ENCODE measurements at regions not wholly inside any gene's neighbourhood (a gene's known extent, or its start where the extent isn't known, plus 50 kb on each side); places are given as distances from the start of the nearest gene placed in this dataset.

DNA sequence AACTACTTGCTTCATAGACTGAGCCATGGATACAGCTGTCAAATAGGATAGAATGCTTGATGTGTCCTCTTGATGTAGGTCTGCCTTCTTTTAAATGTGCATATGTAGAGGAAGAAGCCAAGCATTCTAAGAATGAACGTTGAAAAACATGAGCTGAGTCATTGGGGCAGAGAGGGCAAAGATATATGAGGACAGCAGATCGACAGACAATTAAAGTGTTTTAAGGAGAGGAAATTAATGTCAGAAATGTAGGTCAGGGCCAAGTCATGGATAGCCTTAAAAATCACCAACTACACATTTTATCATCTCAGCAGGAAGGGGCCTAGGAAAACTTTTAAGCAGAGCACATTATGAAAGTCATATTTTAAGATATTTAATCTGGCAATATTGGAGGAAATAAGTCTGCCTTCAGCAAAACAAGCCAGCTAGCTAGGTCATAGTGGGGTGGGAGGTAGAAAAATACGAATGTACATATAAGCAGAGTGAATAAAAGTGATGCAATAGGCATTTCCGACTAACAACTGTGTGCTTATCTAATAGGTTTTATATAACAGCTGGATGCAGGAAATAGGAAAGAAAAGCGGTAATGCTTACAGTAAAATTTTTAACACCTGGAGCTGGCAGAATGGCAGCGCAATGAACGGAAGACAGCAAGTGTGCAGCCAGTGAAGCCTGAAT is 638.3 kb upstream of the TPK1 start:
- H3K4me2 ChIP-seq (ENCODE audit: insufficient read depth, low read length), result no peak overlapping the region
- H3K9me1 ChIP-seq (replicated peaks; ENCODE audit: control insufficient read depth, extremely low read depth, insufficient read depth, low read length), result no peaks in the 10 kb centered on the region
- no peak overlapping the region for H3K9ac ChIP-seq (replicated peaks; ENCODE audit: extremely low read depth, insufficient read depth, low read length)
- no peaks in the 10 kb centered on the region for H3K4me1 ChIP-seq (ENCODE audit: control insufficient read depth, extremely low read depth, insufficient read depth, low read length)
- H3K36me3 ChIP-seq (ENCODE audit: control insufficient read depth in 2 of 2, extremely low read depth in 1 of 2, insufficient read depth in 2 of 2, low read length in 2 of 2), result no peaks in the 10 kb centered on the region
- H3K27me3 ChIP-seq (ENCODE audit: control insufficient read depth in 2 of 2, insufficient read depth in 2 of 2, low read length in 2 of 2), result no peaks in the 10 kb centered on the region
- no peak for FAIRE-seq
- DNase-seq (ENCODE audit: low read depth, low spot score), result no peak
- BruUV-seq (replicated peaks), result no TSS peak
- POLR2A ChIA-PET, result no interaction called here
- TF ChIP-seq FOS (IDR thresholded peaks at IDR 0.05; ENCODE audit: borderline replicate concordance, insufficient read depth, low read length) (no peak), POLR2AphosphoS5 (IDR thresholded peaks at IDR 0.05; ENCODE audit: insufficient read depth, low read depth, low read length) (no peak), MYC (IDR thresholded peaks at IDR 0.05; ENCODE audit: low read depth, low read length) (no peak), GATA2 (IDR thresholded peaks at IDR 0.05; ENCODE audit: insufficient read depth, insufficient read length, low read depth, low read length) (no peak), POLR2A (IDR thresholded peaks at IDR 0.05; ENCODE audit: low read depth, low read length) (no peak), JUN (IDR thresholded peaks at IDR 0.05; ENCODE audit: borderline replicate concordance, insufficient read depth, insufficient read length, low read depth) (no peak), EZH2 (IDR thresholded peaks at IDR 0.05; ENCODE audit: borderline replicate concordance, low read depth, low read length, severe bottlenecking) (no peak)
- TF ChIP-seq, protein P1, sequence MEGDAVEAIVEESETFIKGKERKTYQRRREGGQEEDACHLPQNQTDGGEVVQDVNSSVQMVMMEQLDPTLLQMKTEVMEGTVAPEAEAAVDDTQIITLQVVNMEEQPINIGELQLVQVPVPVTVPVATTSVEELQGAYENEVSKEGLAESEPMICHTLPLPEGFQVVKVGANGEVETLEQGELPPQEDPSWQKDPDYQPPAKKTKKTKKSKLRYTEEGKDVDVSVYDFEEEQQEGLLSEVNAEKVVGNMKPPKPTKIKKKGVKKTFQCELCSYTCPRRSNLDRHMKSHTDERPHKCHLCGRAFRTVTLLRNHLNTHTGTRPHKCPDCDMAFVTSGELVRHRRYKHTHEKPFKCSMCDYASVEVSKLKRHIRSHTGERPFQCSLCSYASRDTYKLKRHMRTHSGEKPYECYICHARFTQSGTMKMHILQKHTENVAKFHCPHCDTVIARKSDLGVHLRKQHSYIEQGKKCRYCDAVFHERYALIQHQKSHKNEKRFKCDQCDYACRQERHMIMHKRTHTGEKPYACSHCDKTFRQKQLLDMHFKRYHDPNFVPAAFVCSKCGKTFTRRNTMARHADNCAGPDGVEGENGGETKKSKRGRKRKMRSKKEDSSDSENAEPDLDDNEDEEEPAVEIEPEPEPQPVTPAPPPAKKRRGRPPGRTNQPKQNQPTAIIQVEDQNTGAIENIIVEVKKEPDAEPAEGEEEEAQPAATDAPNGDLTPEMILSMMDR (IDR thresholded peaks at IDR 0.05; ENCODE audit: extremely low read depth in 1 of 2, insufficient read depth in 1 of 2, low read depth in 1 of 2, low read length in 2 of 2), result no peak
- TF ChIP-seq, protein P2, sequence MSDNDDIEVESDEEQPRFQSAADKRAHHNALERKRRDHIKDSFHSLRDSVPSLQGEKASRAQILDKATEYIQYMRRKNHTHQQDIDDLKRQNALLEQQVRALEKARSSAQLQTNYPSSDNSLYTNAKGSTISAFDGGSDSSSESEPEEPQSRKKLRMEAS (IDR thresholded peaks at IDR 0.05; ENCODE audit: insufficient read depth, insufficient read length), result no peak
- no peak overlapping the region for H2AFZ ChIP-seq (ENCODE audit: low read depth, low read length)
- no peak overlapping the region for H3K27ac ChIP-seq (ENCODE audit: insufficient read depth, low read depth, low read length)
- dilution Hi-C loops (cut with MboI; ENCODE audit: extremely low pct_ligation_motif_present, low sequenced_read_pairs), result no loop called here
- intact Hi-C loops (cut with micrococcal nuclease), result no loop called here
- H3K9me3 ChIP-seq (replicated peaks; ENCODE audit: control insufficient read depth, insufficient read depth, low read length), result no peaks in the 10 kb centered on the region
- no peaks in the 10 kb centered on the region for H3K79me2 ChIP-seq (ENCODE audit: control insufficient read depth, insufficient read depth, low read length)
- CTCF ChIA-PET, result no interaction called here
- no peaks in the 10 kb centered on the region for H4K20me1 ChIP-seq (replicated peaks; ENCODE audit: control insufficient read depth, extremely low read depth, insufficient read depth, low read length)
- H3K4me3 ChIP-seq (replicated peaks in 1 of 3; ENCODE audit: insufficient read depth in 1 of 3, low read depth in 1 of 3, low read length in 3 of 3), result no peak overlapping the region

Data from endothelial cell of umbilical vein (primary cell).